ENCODE measurements at regions not wholly inside any gene's neighbourhood (a gene's known extent, or its start where the extent isn't known, plus 50 kb on each side); places are given as distances from the start of the nearest gene placed in this dataset.

DNA sequence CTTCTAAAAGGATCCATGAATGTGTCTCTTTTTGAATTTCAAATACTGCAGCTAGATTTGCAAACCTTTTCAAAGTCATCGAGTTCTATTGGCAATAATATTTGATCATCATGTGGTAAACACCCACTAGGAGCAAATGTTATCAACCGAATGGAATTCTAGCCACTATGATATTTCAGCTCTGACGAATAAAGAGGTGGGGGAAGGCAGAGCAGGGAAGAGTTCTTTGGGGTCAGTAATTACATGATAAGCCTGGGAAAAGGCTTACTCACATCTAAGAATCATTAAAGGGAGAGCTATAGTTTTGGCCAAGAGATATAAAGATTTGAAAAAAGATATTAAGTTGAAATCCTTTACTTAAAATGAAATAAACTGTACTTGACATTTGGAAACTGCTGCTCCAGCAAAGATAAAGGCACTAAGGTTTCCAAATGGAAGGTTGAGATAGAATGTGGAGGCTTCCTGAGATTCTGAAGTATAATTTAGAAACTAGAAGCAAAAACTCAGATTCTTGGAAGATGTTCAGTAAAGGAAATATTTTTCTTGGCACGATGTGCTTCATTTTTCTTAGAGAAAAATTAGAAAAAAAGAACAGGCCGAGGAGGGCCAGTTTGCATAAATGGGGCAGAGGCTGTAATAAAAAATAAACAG, 104.7 kb upstream of the ARHGAP28 start:
- no peaks in the 10 kb centered on the region for H3K36me3 ChIP-seq (ENCODE audit: insufficient read depth, low read length)
- no peak overlapping the region for H3K4me3 ChIP-seq (ENCODE audit: low read length)
- no peak overlapping the region for H3K4me3 Mint-ChIP-seq
- H3K4me1 Mint-ChIP-seq: no peaks in the 10 kb centered on the region
- peaks cover 0 to 4% (median 2%) of the 10 kb centered on the region in 5 donors for H3K9me3 Mint-ChIP-seq
- no peaks in the 10 kb centered on the region for H3K36me3 Mint-ChIP-seq
- no peak for DNase-seq
- no peaks in the 10 kb centered on the region for H3K9me3 ChIP-seq (ENCODE audit: low read length)
- no peak overlapping the region for H3K27ac ChIP-seq (ENCODE audit: low read depth, low read length)
- H3K4me1 ChIP-seq (ENCODE audit: insufficient read depth, low read length): no peaks in the 10 kb centered on the region
- no peaks in the 10 kb centered on the region for H3K27me3 ChIP-seq (ENCODE audit: insufficient read depth, low read length, poor library complexity, severe bottlenecking)
- ChIA-PET CTCF (no interaction called here), POLR2A (no interaction called here)
- H3K27me3 Mint-ChIP-seq: peaks cover 0 to 1% of the 10 kb centered on the region in 2 donors
- H3K27ac Mint-ChIP-seq: no peak overlapping the region

GRCh38 chr18:6625481-6625880, 104.0 kb upstream of the ARHGAP28 start:
- Histone ChIP-seq H3K4me3 (ENCODE audit: low read length) (no peak overlapping the region), H3K9me3 (ENCODE audit: low read length) (no peaks in the 10 kb centered on the region), H3K36me3 (ENCODE audit: insufficient read depth, low read length) (no peaks in the 10 kb centered on the region), H3K27ac (ENCODE audit: low read depth, low read length) (no peak overlapping the region), H3K4me1 (ENCODE audit: insufficient read depth, low read length) (no peaks in the 10 kb centered on the region), H3K27me3 (ENCODE audit: insufficient read depth, low read length, poor library complexity, severe bottlenecking) (no peaks in the 10 kb centered on the region)
- no peak for DNase-seq
- Mint-ChIP-seq H3K27me3 (peaks cover 0 to 1% of the 10 kb centered on the region in 2 donors), H3K27ac (no peak overlapping the region), H3K4me1 (no peaks in the 10 kb centered on the region), H3K36me3 (no peaks in the 10 kb centered on the region), H3K4me3 (no peak overlapping the region), H3K9me3 (peaks cover 0 to 4% (median 2%) of the 10 kb centered on the region in 5 donors)
- POLR2A ChIA-PET: no interaction called here
- CTCF ChIA-PET: no interaction called here

DNA sequence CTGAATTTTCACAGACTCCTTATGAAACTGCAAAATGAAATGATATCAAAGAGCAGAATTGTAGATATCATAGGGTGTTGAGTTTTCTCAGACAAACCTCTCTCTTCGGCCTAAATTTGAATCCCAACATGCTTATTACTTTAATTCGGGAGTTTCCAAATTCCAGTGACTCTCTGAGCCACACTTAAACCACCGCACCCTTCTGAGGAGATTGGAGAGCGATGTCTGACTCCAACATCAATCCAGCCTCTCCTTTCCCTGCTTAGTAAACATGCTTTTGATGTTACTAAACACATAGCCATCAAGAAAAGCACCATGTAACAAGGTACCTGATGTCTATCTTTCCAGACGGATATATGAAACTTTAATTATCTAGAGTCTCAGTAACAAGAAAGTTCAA, 103.1 kb upstream of the ARHGAP28 start:
- Histone ChIP-seq H3K9me3 (ENCODE audit: low read length) (no peaks in the 10 kb centered on the region), H3K27me3 (ENCODE audit: insufficient read depth, low read length, poor library complexity, severe bottlenecking) (no peaks in the 10 kb centered on the region), H3K27ac (ENCODE audit: low read depth, low read length) (no peak overlapping the region), H3K4me1 (ENCODE audit: insufficient read depth, low read length) (no peaks in the 10 kb centered on the region), H3K36me3 (ENCODE audit: insufficient read depth, low read length) (no peaks in the 10 kb centered on the region), H3K4me3 (ENCODE audit: low read length) (no peak overlapping the region)
- Mint-ChIP-seq H3K27me3 (peaks cover 0 to 1% of the 10 kb centered on the region in 2 donors), H3K4me3 (no peak overlapping the region), H3K9me3 (peaks cover 0 to 5% (median 3%) of the 10 kb centered on the region in 5 donors), H3K4me1 (no peaks in the 10 kb centered on the region), H3K36me3 (no peaks in the 10 kb centered on the region), H3K27ac (no peak overlapping the region)
- no peak for DNase-seq
- ChIA-PET POLR2A (no interaction called here), CTCF (no interaction called here)

DNA sequence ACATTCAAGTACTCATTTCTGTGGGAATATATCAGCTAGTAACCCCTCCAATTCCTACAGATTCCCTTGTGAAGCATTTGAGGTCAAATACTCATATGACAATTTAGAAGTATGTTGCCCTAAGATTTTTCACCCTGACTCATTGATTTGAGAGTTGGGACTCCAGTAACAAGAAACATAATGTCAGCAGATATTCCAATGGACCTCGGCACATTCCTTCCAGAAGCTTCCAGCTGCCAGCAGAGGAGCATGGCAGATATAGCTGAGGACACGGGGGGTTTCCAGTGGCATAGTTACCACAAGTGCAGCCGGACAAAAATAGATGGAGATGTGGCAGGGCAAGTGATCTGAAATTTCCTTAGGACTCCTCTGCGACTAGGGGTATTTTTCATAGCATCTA, 101.9 kb upstream of the ARHGAP28 start:
- no peaks in the 10 kb centered on the region for H3K36me3 Mint-ChIP-seq
- no peak overlapping the region for H3K27ac ChIP-seq (ENCODE audit: low read depth, low read length)
- DNase-seq: no peak
- no peaks in the 10 kb centered on the region for H3K4me1 Mint-ChIP-seq
- H3K27me3 ChIP-seq (ENCODE audit: insufficient read depth, low read length, poor library complexity, severe bottlenecking): no peaks in the 10 kb centered on the region
- no peaks in the 10 kb centered on the region for H3K36me3 ChIP-seq (ENCODE audit: insufficient read depth, low read length)
- H3K4me1 ChIP-seq (ENCODE audit: insufficient read depth, low read length): no peaks in the 10 kb centered on the region
- no peaks in the 10 kb centered on the region for H3K9me3 ChIP-seq (ENCODE audit: low read length)
- H3K4me3 ChIP-seq (ENCODE audit: low read length): no peak overlapping the region
- no peak overlapping the region for H3K27ac Mint-ChIP-seq
- H3K4me3 Mint-ChIP-seq: no peak overlapping the region
- POLR2A ChIA-PET: no interaction called here
- H3K9me3 Mint-ChIP-seq: peaks cover 0 to 12% (median 2%) of the 10 kb centered on the region in 5 donors
- CTCF ChIA-PET: no interaction called here
- peaks cover 0 to 1% of the 10 kb centered on the region in 2 donors for H3K27me3 Mint-ChIP-seq

DNA sequence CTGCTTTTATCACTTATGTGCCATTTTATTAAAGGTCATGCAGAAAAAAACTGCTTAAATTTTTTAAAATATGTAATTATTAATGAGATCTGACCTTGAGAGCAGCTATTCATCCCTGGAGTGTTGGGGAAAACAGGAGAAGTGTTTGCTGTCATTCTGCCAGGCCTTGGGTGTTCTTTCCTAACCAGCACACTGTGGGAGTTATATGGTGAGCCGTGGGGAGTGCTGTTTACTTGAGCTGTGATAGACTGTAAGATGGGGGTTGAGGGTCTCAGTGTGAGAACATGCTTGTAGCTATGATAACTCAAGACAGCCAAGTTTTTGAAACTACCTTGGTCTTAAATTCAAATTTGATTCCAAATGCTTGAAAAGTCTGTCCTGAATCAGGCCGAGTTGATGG, 101.3 kb upstream of the ARHGAP28 start:
- ChIA-PET POLR2A (no interaction called here), CTCF (no interaction called here)
- H3K27me3 Mint-ChIP-seq: peaks cover 0 to 1% of the 10 kb centered on the region in 2 donors
- H3K9me3 ChIP-seq (ENCODE audit: low read length): no peaks in the 10 kb centered on the region
- peaks cover 0 to 12% (median 2%) of the 10 kb centered on the region in 5 donors for H3K9me3 Mint-ChIP-seq
- H3K4me3 ChIP-seq (ENCODE audit: low read length): no peak overlapping the region
- H3K36me3 Mint-ChIP-seq: no peaks in the 10 kb centered on the region
- H3K27me3 ChIP-seq (ENCODE audit: insufficient read depth, low read length, poor library complexity, severe bottlenecking): no peaks in the 10 kb centered on the region
- H3K27ac ChIP-seq (ENCODE audit: low read depth, low read length): no peak overlapping the region
- no peak for DNase-seq
- H3K27ac Mint-ChIP-seq: no peak overlapping the region
- H3K36me3 ChIP-seq (ENCODE audit: insufficient read depth, low read length): no peaks in the 10 kb centered on the region
- no peaks in the 10 kb centered on the region for H3K4me1 ChIP-seq (ENCODE audit: insufficient read depth, low read length)
- H3K4me3 Mint-ChIP-seq: no peak overlapping the region
- no peaks in the 10 kb centered on the region for H3K4me1 Mint-ChIP-seq

DNA sequence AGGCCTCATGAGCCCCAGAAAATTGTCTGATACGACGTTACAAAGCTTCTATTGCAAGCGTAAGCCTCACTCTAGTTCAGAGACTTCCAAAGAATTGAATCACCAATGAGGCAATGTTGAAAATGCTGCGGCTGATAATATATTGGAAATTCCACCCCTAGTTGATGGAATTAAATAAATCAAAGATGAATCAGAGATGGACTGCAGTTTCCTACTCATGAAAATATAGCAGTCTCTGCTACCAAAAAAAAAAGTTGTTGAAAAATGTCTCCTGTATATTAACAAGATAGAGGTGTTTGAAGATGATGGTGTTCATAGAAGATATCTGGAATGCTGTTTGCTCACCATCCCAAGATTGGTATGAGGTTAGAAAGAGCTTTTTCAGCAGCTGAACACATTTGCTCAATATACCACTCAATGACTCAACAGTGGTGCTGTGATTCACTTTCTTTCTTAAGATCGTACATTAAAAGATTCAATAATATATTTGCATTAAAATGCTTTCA, 99.8 kb upstream of the ARHGAP28 start:
- H3K27me3 ChIP-seq (ENCODE audit: insufficient read depth, low read length, poor library complexity, severe bottlenecking): no peaks in the 10 kb centered on the region
- no peaks in the 10 kb centered on the region for H3K9me3 ChIP-seq (ENCODE audit: low read length)
- POLR2A ChIA-PET: no interaction called here
- Mint-ChIP-seq H3K4me1 (no peaks in the 10 kb centered on the region), H3K27ac (no peak overlapping the region), H3K4me3 (no peak overlapping the region), H3K27me3 (peaks cover 0 to 1% of the 10 kb centered on the region in 2 donors), H3K36me3 (no peaks in the 10 kb centered on the region), H3K9me3 (peaks cover 0 to 17% (median 7%) of the 10 kb centered on the region in 5 donors)
- no peaks in the 10 kb centered on the region for H3K36me3 ChIP-seq (ENCODE audit: insufficient read depth, low read length)
- CTCF ChIA-PET: no interaction called here
- H3K27ac ChIP-seq (ENCODE audit: low read depth, low read length): no peak overlapping the region
- no peak overlapping the region for H3K4me3 ChIP-seq (ENCODE audit: low read length)
- H3K4me1 ChIP-seq (ENCODE audit: insufficient read depth, low read length): no peaks in the 10 kb centered on the region
- DNase-seq: no peak

DNA sequence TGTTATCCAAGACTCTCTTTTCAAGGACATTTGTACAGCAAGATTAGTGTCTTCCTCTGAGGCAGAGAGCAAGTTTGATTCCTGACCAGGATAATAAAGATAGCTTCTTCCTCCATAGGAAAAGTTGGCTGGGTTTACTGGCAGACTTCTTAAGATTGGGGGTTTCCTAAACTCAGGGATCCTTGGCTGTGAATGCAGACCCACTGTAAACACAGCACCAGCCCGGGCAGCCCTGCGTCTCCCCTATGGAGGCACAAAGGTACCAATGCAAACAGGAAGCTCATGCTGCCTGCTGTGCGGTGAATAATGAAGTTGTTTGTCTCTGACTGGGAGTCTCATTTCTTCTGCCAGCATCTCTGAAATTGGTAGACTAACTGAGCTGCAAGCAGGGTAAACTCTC, 96.2 kb upstream of the ARHGAP28 start:
- H3K36me3 ChIP-seq (ENCODE audit: insufficient read depth, low read length): no peaks in the 10 kb centered on the region
- Mint-ChIP-seq H3K4me3 (no peak overlapping the region), H3K36me3 (no peaks in the 10 kb centered on the region), H3K9me3 (peaks cover 0 to 26% (median 7%) of the 10 kb centered on the region in 5 donors), H3K4me1 (no peaks in the 10 kb centered on the region), H3K27me3 (peaks cover 0 to 1% of the 10 kb centered on the region in 2 donors), H3K27ac (no peak overlapping the region)
- H3K27ac ChIP-seq (ENCODE audit: low read depth, low read length): no peak overlapping the region
- POLR2A ChIA-PET: no interaction called here
- no peak for DNase-seq
- no peaks in the 10 kb centered on the region for H3K9me3 ChIP-seq (ENCODE audit: low read length)
- H3K4me3 ChIP-seq (ENCODE audit: low read length): no peak overlapping the region
- no peaks in the 10 kb centered on the region for H3K4me1 ChIP-seq (ENCODE audit: insufficient read depth, low read length)
- CTCF ChIA-PET: no interaction called here
- H3K27me3 ChIP-seq (ENCODE audit: insufficient read depth, low read length, poor library complexity, severe bottlenecking): no peaks in the 10 kb centered on the region

GRCh38 chr18:6636091-6636490, 93.4 kb upstream of the ARHGAP28 start:
- Mint-ChIP-seq H3K36me3 (no peaks in the 10 kb centered on the region), H3K27me3 (no peaks in the 10 kb centered on the region), H3K27ac (no peak overlapping the region), H3K4me1 (no peaks in the 10 kb centered on the region), H3K9me3 (peaks cover 5 to 27% (median 7%) of the 10 kb centered on the region in 5 donors), H3K4me3 (no peak overlapping the region)
- Histone ChIP-seq H3K4me1 (ENCODE audit: insufficient read depth, low read length) (no peaks in the 10 kb centered on the region), H3K36me3 (ENCODE audit: insufficient read depth, low read length) (no peaks in the 10 kb centered on the region), H3K4me3 (ENCODE audit: low read length) (no peak overlapping the region), H3K27ac (ENCODE audit: low read depth, low read length) (no peak overlapping the region), H3K9me3 (ENCODE audit: low read length) (no peaks in the 10 kb centered on the region), H3K27me3 (ENCODE audit: insufficient read depth, low read length, poor library complexity, severe bottlenecking) (no peaks in the 10 kb centered on the region)
- no peak for DNase-seq
- CTCF ChIA-PET: no interaction called here
- POLR2A ChIA-PET: no interaction called here
